Smooth muscle cell (in vitro differentiated cells): ENCODE measurements at regions not wholly inside any gene's neighbourhood (a gene's known extent, or its start where the extent isn't known, plus 50 kb on each side); places are given as distances from the start of the nearest gene placed in this dataset.

Experiments used
- DNase-seq: peaks from one replicate; lab custom pipeline; 2025; ENCODE audit not compliant: unreplicated experiment; lab: John Stamatoyannopoulos, UW
- H2AFZ ChIP-seq: fragments of 200-600 bp; sonication (generic); 2 replicates; pipeline ENCODE4 v1.6.0; 2016; ENCODE audit warnings: antibody characterized with exemption, low read depth, mild to moderate bottlenecking
- H3F3A ChIP-seq: fragments of 200-600 bp; sonication (generic); 2 replicates; pipeline ENCODE4 v1.6.0; 2017; ENCODE audit warnings: antibody characterized with exemption, low read depth
- H3K27ac ChIP-seq: fragments of 200-600 bp; sonication (generic); 2 replicates; pipeline ENCODE4 v1.5.1; 2016; ENCODE audit warnings: low read depth, mild to moderate bottlenecking
- H3K27me3 ChIP-seq: fragments of 200-600 bp; sonication (generic); 2 replicates; pipeline ENCODE4 v1.6.1; 2016; ENCODE audit warnings: low read depth, mild to moderate bottlenecking
- H3K36me3 ChIP-seq: fragments of 200-600 bp; sonication (generic); 2 replicates; pipeline ENCODE4 v1.5.1; 2016; ENCODE audit warnings: low read depth
- H3K4me1 ChIP-seq: fragments of 200-600 bp; sonication (generic); 2 replicates; pipeline ENCODE4 v1.5.1; 2016; ENCODE audit warnings: low read depth
- H3K4me2 ChIP-seq: fragments of 200-600 bp; sonication (generic); 2 replicates; pipeline ENCODE4 v1.6.0; 2016; ENCODE audit warnings: mild to moderate bottlenecking
- H3K4me3 ChIP-seq: fragments of 200-600 bp; sonication (generic); 2 replicates; pipeline ENCODE4 v1.5.1; 2016; ENCODE audit warnings: mild to moderate bottlenecking
- H3K79me2 ChIP-seq: fragments of 200-600 bp; sonication (generic); 2 replicates; pipeline ENCODE4 v1.6.0; 2016; ENCODE audit warnings: low read depth, mild to moderate bottlenecking
- H3K9ac ChIP-seq: fragments of 200-600 bp; sonication (generic); 2 replicates; pipeline ENCODE4 v1.6.0; 2016; ENCODE audit warnings: low read depth
- H3K9me3 ChIP-seq: fragments of 200-600 bp; sonication (generic); replicated peaks from 2 replicates; pipeline ENCODE4 v1.5.1; 2016; ENCODE audit warnings: low read depth
- H4K20me1 ChIP-seq: fragments of 200-600 bp; sonication (generic); 2 replicates; pipeline ENCODE4 v1.6.0; 2016; ENCODE audit warnings: low read depth
- CTCF ChIP-seq: fragments of 200-600 bp; sonication (generic); IDR thresholded peaks from 2 replicates; pipeline ENCODE4 v1.5.1; 2017; ENCODE audit warnings: borderline replicate concordance, mild to moderate bottlenecking, antibody characterized with exemption; ENCODE audit not compliant: insufficient read depth, poor library complexity, severe bottlenecking
- WGBS: methylation state at CpG from one replicate; pipeline ENCODE4 v1.1.7; 2016; ENCODE audit warnings: low lambda C conversion rate; 5-methylcytosine and 5-hydroxymethylcytosine counted together

- Histone ChIP-seq H3K4me2 (no peak overlapping the region), H3K36me3 (no peaks in the 10 kb centered on the region), H3K4me3 (no peak overlapping the region), H4K20me1 (no peaks in the 10 kb centered on the region), H3K9me3 (no peaks in the 10 kb centered on the region), H3K9ac (no peak overlapping the region), H3F3A (no peaks in the 10 kb centered on the region), H3K79me2 (no peaks in the 10 kb centered on the region), H3K27me3 (peaks cover under 1% of the 10 kb centered on the region), H3K4me1 (no peaks in the 10 kb centered on the region), H3K27ac (no peak overlapping the region), H2AFZ (no peak overlapping the region)
- WGBS: 98% methylated on average over 2 of the region's 2 CpGs
- TF ChIP-seq CTCF: no peak
- no peak for DNase-seq
These were observed 270.9 kb upstream of the SKOR2 start for GRCh38 chr18:47522359-47522758.

GRCh38 chr18:47520263-47520662 is 268.8 kb upstream of the SKOR2 start:
- H3K9ac ChIP-seq: no peak overlapping the region
- no peak for TF ChIP-seq CTCF
- no peak overlapping the region for H2AFZ ChIP-seq
- no peak overlapping the region for H3K4me3 ChIP-seq
- H3K27ac ChIP-seq: no peak overlapping the region
- no peak for DNase-seq
- peaks cover 12% of the 10 kb centered on the region for H3K27me3 ChIP-seq
- WGBS: 84% methylated on average over 9 of the region's 9 CpGs
- H3F3A ChIP-seq: no peaks in the 10 kb centered on the region
- H3K9me3 ChIP-seq: no peaks in the 10 kb centered on the region
- no peak overlapping the region for H3K4me2 ChIP-seq
- no peaks in the 10 kb centered on the region for H3K79me2 ChIP-seq
- no peaks in the 10 kb centered on the region for H3K36me3 ChIP-seq
- H3K4me1 ChIP-seq: no peaks in the 10 kb centered on the region
- no peaks in the 10 kb centered on the region for H4K20me1 ChIP-seq

GRCh38 chr18:47519706-47520105 is 268.2 kb upstream of the SKOR2 start:
- H3K4me1 ChIP-seq: no peaks in the 10 kb centered on the region
- H3K4me2 ChIP-seq: no peak overlapping the region
- no peaks in the 10 kb centered on the region for H4K20me1 ChIP-seq
- H3F3A ChIP-seq: no peaks in the 10 kb centered on the region
- no peak overlapping the region for H3K9ac ChIP-seq
- TF ChIP-seq CTCF: no peak
- H3K9me3 ChIP-seq: no peaks in the 10 kb centered on the region
- H3K27me3 ChIP-seq: peaks cover 12% of the 10 kb centered on the region
- H3K4me3 ChIP-seq: no peak overlapping the region
- no peaks in the 10 kb centered on the region for H3K79me2 ChIP-seq
- H3K36me3 ChIP-seq: no peaks in the 10 kb centered on the region
- no peak overlapping the region for H2AFZ ChIP-seq
- H3K27ac ChIP-seq: no peak overlapping the region
- DNase-seq: no peak

GRCh38 chr18:47519277-47519676 is 267.8 kb upstream of the SKOR2 start:
- no peak overlapping the region for H3K4me3 ChIP-seq
- H3K27ac ChIP-seq: no peak overlapping the region
- no peaks in the 10 kb centered on the region for H3K36me3 ChIP-seq
- H3K27me3 ChIP-seq: peaks cover 12% of the 10 kb centered on the region
- H3F3A ChIP-seq: no peaks in the 10 kb centered on the region
- TF ChIP-seq CTCF: no peak
- H3K9ac ChIP-seq: no peak overlapping the region
- no peaks in the 10 kb centered on the region for H4K20me1 ChIP-seq
- H3K79me2 ChIP-seq: no peaks in the 10 kb centered on the region
- H3K4me1 ChIP-seq: no peaks in the 10 kb centered on the region
- 95% methylated on average over 5 of the region's 5 CpGs for WGBS
- no peak overlapping the region for H3K4me2 ChIP-seq
- H3K9me3 ChIP-seq: no peaks in the 10 kb centered on the region
- no peak overlapping the region for H2AFZ ChIP-seq
- DNase-seq: no peak
